NCI-H2081 treated with DMSO at 0.1 percent for 48 hours (cell line): ENCODE measurements at regions not wholly inside any gene's neighbourhood (a gene's known extent, or its start where the extent isn't known, plus 50 kb on each side); places are given as distances from the start of the nearest gene placed in this dataset.
"Not testable (repeated sequence)": the region's sequence is repeated elsewhere in the genome, so short reads cannot be mapped to it uniquely, and the experiment has no call there.

Source experiments
- DNase-seq: peaks from one replicate; lab custom pipeline; 2025; lab: John Stamatoyannopoulos, UW

GRCh38 chr2:120498576-120499394, 152.8 kb downstream of the INHBB start:
- no peak for DNase-seq

GRCh38 chr2:120499784-120500495, 154.0 kb downstream of the INHBB start:
- DNase-seq, result no peak

GRCh38 chr2:120501591-120501990, 155.7 kb downstream of the INHBB start:
- DNase-seq, result no peak

- DNase-seq, result no peak
These were observed 156.4 kb downstream of the INHBB start for GRCh38 chr2:120502357-120502756.

GRCh38 chr2:120502761-120503160, 156.8 kb downstream of the INHBB start:
- no peak for DNase-seq

- DNase-seq, result no peak
These were observed 157.4 kb downstream of the INHBB start for GRCh38 chr2:120503206-120503792.

- DNase-seq, result no peak
These were observed 158.0 kb downstream of the INHBB start for GRCh38 chr2:120503793-120504571.

- no peak for DNase-seq
These were observed 159.2 kb downstream of the INHBB start for GRCh38 chr2:120504936-120505705.

- DNase-seq, result no peak
These were observed 162.7 kb downstream of the INHBB start for GRCh38 chr2:120508567-120509041.

- no peak for DNase-seq
These were observed 163.4 kb downstream of the INHBB start for GRCh38 chr2:120509213-120509815.

GRCh38 chr2:120509991-120510735, 164.2 kb downstream of the INHBB start:
- no peak for DNase-seq

- DNase-seq, result no peak
These were observed 164.9 kb downstream of the INHBB start for GRCh38 chr2:120510751-120511395.

- DNase-seq, result no peak
These were observed 165.6 kb downstream of the INHBB start for GRCh38 chr2:120511536-120511935.

- DNase-seq, result no peak
These were observed 166.2 kb downstream of the INHBB start for GRCh38 chr2:120511947-120512710.

GRCh38 chr2:120513776-120514357, 167.9 kb downstream of the INHBB start:
- no peak for DNase-seq

GRCh38 chr2:120514521-120514920, 168.6 kb downstream of the INHBB start:
- DNase-seq, result no peak

- DNase-seq, result not testable (repeated sequence)
These were observed 169.3 kb downstream of the INHBB start for GRCh38 chr2:120515066-120515758.
